Thyroid gland (tissue), 4 donors: ENCODE measurements at regions not wholly inside any gene's neighbourhood (a gene's known extent, or its start where the extent isn't known, plus 50 kb on each side); places are given as distances from the start of the nearest gene placed in this dataset.

Experiments used
- DNase-seq, 2 donors: peaks; one replicate each; pipeline ENCODE4 v3.0.0-alpha.2; 2019
- H3K27ac ChIP-seq, 3 donors: fragments of 200-600 bp; sonication (generic); 1 replicate in 2 of 3; 2 replicates in 1 of 3; pipeline ENCODE4 v1.5.1; 2016 to 2019; ENCODE audit warnings: mild to moderate bottlenecking in 1 of 3, moderate library complexity in 1 of 3
- H3K27me3 ChIP-seq: fragments of 200-600 bp; sonication (generic); one replicate; pipeline ENCODE4 v1.5.1; 2019
- H3K36me3 ChIP-seq, 2 donors: fragments of 200-600 bp; sonication (generic); one replicate each; pipeline ENCODE4 v1.5.1; 2016 to 2019
- H3K4me1 ChIP-seq, 2 donors: fragments of 200-600 bp; sonication (generic); one replicate each; pipeline ENCODE4 v1.5.1; 2017 to 2019
- H3K4me3 ChIP-seq, 3 donors: fragments of 200-600 bp; sonication (generic); replicated peaks in 1 of 3; 1 replicate in 2 of 3; 2 replicates in 1 of 3; pipeline ENCODE4 v1.5.1; 2016; ENCODE audit warnings: mild to moderate bottlenecking in 1 of 3
- H3K9me3 ChIP-seq: fragments of 200-600 bp; sonication (generic); one replicate; pipeline ENCODE4 v1.5.1; 2017
- POLR2A ChIP-seq, 2 donors: fragments of 450-650 bp; IDR thresholded peaks; one replicate each; pipeline ENCODE4 v1.6.1; 2017; ENCODE audit warnings: antibody characterized with exemption in 2 of 2, mild to moderate bottlenecking in 2 of 2, moderate library complexity in 1 of 2
- WGBS, 2 donors: methylation state at CpG; one replicate each; pipeline ENCODE4 v1.1.5; 2017; 5-methylcytosine and 5-hydroxymethylcytosine counted together
- intact Hi-C: fragments of 100-400 bp; cut with DNase I; formaldehyde crosslinking; loops from one replicate; pipeline ENCODE4 v1.15.1; 2023
- TF ChIP-seq, protein P1 (sequence below), 6 experiments: fragments of 200-600 bp in 3 of 6; fragments of 450-650 bp in 3 of 6; sonication (generic) in 3 of 6; IDR thresholded peaks; one replicate each; pipeline ENCODE4 v1.5.1; 2016 to 2019; ENCODE audit warnings: antibody characterized with exemption in 6 of 6, mild to moderate bottlenecking in 2 of 6, inconsistent platforms in 1 of 6, moderate library complexity in 1 of 6

- TF ChIP-seq, protein P1, sequence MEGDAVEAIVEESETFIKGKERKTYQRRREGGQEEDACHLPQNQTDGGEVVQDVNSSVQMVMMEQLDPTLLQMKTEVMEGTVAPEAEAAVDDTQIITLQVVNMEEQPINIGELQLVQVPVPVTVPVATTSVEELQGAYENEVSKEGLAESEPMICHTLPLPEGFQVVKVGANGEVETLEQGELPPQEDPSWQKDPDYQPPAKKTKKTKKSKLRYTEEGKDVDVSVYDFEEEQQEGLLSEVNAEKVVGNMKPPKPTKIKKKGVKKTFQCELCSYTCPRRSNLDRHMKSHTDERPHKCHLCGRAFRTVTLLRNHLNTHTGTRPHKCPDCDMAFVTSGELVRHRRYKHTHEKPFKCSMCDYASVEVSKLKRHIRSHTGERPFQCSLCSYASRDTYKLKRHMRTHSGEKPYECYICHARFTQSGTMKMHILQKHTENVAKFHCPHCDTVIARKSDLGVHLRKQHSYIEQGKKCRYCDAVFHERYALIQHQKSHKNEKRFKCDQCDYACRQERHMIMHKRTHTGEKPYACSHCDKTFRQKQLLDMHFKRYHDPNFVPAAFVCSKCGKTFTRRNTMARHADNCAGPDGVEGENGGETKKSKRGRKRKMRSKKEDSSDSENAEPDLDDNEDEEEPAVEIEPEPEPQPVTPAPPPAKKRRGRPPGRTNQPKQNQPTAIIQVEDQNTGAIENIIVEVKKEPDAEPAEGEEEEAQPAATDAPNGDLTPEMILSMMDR (IDR thresholded peaks at IDR 0.05), result no peak
- no peak for TF ChIP-seq POLR2A (IDR thresholded peaks at IDR 0.05)
- no peak for DNase-seq
- WGBS, 2 donors, result 28 to 44% methylated on average over 3 of the region's 3 CpGs
- Histone ChIP-seq H3K27me3 (no peaks in the 10 kb centered on the region), H3K27ac (peak overlapping the region; percentile 37 to 68 (median 49)), H3K4me1 (peaks cover 17 to 27% of the 10 kb centered on the region in 2 donors), H3K4me3 (no peak overlapping the region), H3K9me3 (no peaks in the 10 kb centered on the region), H3K36me3 (no peaks in the 10 kb centered on the region)
- intact Hi-C loops, result no loop called here
These were observed 266.7 kb downstream of the LMO4 start for GRCh38 chr1:87595384-87595781.

DNA sequence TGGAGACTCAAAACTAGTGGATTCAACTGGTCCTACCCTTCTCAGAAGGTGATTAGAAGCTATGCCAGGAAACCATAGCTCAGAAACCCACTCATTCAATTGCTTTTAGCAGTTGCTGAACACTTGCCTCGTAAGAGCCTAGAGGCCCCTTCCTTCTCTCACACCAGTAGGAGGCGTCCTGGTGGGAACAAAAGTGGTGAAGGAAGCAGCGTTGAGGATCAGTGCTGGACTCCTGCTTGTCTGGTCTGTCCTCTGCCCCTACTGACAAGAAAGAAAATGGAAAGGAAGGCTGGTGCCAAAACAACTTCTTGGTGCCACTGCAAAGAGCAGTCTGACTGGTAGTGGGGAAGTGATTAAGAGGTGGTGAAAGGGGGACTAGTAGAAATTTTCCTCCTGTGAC, 269.7 kb downstream of the LMO4 start:
- peaks cover 17 to 27% of the 10 kb centered on the region in 2 donors for H3K4me1 ChIP-seq

DNA sequence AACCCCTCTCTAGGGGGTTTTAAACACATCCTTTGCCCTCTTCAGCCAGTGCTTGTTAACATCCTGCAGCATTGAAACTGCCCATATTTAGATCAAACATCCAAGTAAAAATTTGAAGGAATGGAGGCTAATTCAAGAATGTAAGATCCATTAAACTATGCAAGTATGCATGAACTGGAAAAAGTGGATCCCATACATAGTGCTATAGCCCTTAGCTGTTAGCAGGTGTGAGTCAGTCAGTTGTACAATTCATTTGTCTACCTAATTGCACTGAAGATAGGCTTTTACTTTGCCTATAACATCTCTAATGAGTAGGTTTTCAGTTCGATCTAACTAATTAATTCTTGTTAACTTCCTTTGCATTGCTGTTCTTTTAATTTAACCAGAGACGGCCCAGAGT, 270.9 kb downstream of the LMO4 start:
- intact Hi-C loops, result no loop called here
- 87 to 94% methylated on average over 2 of the region's 2 CpGs for WGBS, 2 donors
- H3K27me3 ChIP-seq, result no peaks in the 10 kb centered on the region
- H3K9me3 ChIP-seq, result no peaks in the 10 kb centered on the region
- H3K4me3 ChIP-seq, result no peak overlapping the region
- H3K4me1 ChIP-seq, result peaks cover 15 to 21% of the 10 kb centered on the region in 2 donors
- H3K27ac ChIP-seq, result no peak overlapping the region
- no peaks in the 10 kb centered on the region for H3K36me3 ChIP-seq
- no peak for DNase-seq
- no peak for TF ChIP-seq POLR2A (IDR thresholded peaks at IDR 0.05)
- TF ChIP-seq, protein P1 (IDR thresholded peaks at IDR 0.05), result no peak

More for the DNA sequence above, 269.7 kb downstream of the LMO4 start:
- no peak for DNase-seq
- Histone ChIP-seq H3K36me3 (no peaks in the 10 kb centered on the region), H3K4me3 (no peak overlapping the region), H3K9me3 (no peaks in the 10 kb centered on the region), H3K27me3 (no peaks in the 10 kb centered on the region), H3K27ac (peak overlapping the region in 2 of 3 donors; percentile 3 to 30)
- intact Hi-C loops, result no loop called here
- TF ChIP-seq, protein P1 (IDR thresholded peaks at IDR 0.05), result no peak
- TF ChIP-seq POLR2A (IDR thresholded peaks at IDR 0.05), result no peak
- WGBS, 2 donors, result 57 to 60% methylated on average over 3 of the region's 3 CpGs

DNA sequence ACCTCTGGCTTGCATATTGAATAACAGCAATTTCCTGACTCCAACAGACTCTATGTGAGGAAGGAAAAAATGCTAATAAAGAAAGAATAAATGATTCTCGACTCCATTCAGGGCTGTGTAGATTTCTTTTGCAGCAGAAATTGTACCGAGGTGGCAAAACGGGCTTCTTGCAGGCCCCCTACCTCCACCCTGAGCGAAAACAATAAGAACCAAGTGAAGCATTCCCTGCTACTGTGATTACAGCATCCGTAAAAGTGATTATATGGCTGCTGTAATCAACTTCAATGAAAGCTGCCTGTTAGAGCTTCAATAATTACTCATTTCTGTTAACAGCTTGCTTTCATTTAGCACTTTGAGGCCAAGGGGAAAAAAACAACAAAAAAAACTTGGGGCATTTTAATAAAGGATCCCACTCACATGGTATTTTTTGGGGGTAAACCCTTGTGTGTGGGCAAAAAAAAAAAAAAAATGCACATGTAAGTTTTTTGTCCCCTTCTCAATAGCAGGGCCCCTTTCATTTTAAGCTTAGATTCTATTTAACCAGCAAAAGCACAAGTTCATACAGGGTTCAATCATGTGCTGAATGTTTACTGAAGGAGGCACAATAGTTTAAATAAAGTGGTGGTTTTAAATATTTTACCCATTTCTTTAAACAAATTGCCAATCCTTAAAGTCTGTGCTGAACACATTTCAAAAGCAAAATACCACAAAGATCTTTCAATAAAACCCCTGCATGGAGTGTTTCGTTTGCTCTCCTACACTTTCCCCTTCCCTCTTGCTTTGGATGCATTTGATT, 271.6 kb downstream of the LMO4 start:
- Histone ChIP-seq H3K27me3 (no peaks in the 10 kb centered on the region), H3K36me3 (no peaks in the 10 kb centered on the region), H3K27ac (no peak overlapping the region), H3K4me3 (no peak overlapping the region), H3K9me3 (no peaks in the 10 kb centered on the region), H3K4me1 (peaks cover 11 to 17% of the 10 kb centered on the region in 2 donors)
- 85 to 87% methylated on average over 6 of the region's 6 CpGs for WGBS, 2 donors
- intact Hi-C loops, result no loop called here
- no peak for DNase-seq
- no peak for TF ChIP-seq POLR2A (IDR thresholded peaks at IDR 0.05)
- TF ChIP-seq, protein P1 (IDR thresholded peaks at IDR 0.05), result no peak

GRCh38 chr1:87600854-87601253, 272.2 kb downstream of the LMO4 start:
- TF ChIP-seq, protein P1 (IDR thresholded peaks at IDR 0.05), result no peak
- TF ChIP-seq POLR2A (IDR thresholded peaks at IDR 0.05), result no peak
- DNase-seq, result no peak
- Histone ChIP-seq H3K4me3 (no peak overlapping the region), H3K27ac (no peak overlapping the region), H3K36me3 (no peaks in the 10 kb centered on the region), H3K27me3 (no peaks in the 10 kb centered on the region), H3K4me1 (peaks cover 7 to 14% of the 10 kb centered on the region in 2 donors), H3K9me3 (no peaks in the 10 kb centered on the region)
- 68 to 75% methylated on average over 1 of the region's 1 CpG for WGBS, 2 donors
- intact Hi-C loops, result no loop called here
